GM12872 (cell line): ENCODE measurements at regions not wholly inside any gene's neighbourhood (a gene's known extent, or its start where the extent isn't known, plus 50 kb on each side); places are given as distances from the start of the nearest gene placed in this dataset.

Source experiments
- TF ChIP-seq, protein P1 (sequence below): IDR thresholded peaks from 3 replicates; pipeline ENCODE4 v1.5.1; 2011; ENCODE audit warnings: low read depth, mild to moderate bottlenecking, low read length, moderate library complexity; ENCODE audit not compliant: insufficient read depth

DNA sequence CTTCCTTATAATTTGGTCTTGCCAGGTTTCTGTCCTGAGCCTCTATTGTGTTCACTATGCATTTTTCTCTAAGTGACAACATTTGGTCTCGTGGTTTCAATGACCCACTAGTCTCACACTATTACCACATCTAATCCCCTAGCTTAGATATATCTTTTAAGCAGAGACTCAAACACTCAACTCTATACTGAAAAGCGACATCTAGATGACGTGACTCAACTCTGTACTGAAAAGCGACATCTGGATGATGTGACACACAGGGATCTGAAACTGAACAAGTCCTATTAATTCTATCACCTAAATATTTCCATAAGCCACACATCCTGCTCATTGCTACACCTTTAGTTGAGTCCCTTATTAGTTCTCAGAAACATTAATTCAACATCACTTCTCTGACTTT lies 141.7 kb upstream of the MBNL1 start:
- TF ChIP-seq, protein P1, sequence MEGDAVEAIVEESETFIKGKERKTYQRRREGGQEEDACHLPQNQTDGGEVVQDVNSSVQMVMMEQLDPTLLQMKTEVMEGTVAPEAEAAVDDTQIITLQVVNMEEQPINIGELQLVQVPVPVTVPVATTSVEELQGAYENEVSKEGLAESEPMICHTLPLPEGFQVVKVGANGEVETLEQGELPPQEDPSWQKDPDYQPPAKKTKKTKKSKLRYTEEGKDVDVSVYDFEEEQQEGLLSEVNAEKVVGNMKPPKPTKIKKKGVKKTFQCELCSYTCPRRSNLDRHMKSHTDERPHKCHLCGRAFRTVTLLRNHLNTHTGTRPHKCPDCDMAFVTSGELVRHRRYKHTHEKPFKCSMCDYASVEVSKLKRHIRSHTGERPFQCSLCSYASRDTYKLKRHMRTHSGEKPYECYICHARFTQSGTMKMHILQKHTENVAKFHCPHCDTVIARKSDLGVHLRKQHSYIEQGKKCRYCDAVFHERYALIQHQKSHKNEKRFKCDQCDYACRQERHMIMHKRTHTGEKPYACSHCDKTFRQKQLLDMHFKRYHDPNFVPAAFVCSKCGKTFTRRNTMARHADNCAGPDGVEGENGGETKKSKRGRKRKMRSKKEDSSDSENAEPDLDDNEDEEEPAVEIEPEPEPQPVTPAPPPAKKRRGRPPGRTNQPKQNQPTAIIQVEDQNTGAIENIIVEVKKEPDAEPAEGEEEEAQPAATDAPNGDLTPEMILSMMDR, result no peak

DNA sequence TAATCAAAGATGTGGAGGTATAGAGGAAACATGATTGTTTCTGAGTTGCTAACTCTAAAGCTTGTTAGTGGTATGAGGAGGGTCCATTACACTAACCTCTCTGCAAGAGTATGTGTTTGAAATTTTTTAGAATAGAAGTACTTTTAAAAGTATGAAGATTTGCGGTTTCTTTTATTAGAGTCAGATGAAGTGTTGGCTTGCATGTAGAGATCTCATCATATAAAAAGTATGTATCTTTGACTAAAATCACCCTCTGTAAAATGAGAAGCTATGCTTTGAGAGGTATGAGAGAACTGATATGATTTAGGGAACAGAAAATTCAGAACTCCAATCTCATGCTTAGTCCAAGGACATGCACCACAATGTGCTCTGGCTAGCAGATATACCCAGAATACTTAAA lies 140.4 kb upstream of the MBNL1 start:
- TF ChIP-seq, protein P1, result no peak

DNA sequence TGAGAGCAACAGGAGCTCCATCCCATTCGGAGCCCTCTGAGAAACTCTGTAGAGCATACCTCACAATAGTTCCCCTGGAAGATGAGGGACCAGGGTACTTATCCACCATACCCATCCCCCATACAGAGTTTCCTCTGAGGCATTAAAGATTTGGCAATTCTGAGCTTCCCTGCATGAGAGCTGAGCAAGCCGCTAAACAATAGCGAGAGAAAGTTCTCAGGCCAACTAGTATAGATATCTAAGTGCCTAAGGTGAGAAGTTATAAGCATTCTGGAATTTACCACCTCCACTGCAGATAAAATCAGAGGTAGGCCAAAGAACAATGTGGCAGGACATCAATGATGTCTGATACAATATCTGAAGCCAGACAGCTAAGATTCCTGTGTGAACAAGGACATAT lies 129.1 kb upstream of the MBNL1 start:
- TF ChIP-seq, protein P1, result no peak

DNA sequence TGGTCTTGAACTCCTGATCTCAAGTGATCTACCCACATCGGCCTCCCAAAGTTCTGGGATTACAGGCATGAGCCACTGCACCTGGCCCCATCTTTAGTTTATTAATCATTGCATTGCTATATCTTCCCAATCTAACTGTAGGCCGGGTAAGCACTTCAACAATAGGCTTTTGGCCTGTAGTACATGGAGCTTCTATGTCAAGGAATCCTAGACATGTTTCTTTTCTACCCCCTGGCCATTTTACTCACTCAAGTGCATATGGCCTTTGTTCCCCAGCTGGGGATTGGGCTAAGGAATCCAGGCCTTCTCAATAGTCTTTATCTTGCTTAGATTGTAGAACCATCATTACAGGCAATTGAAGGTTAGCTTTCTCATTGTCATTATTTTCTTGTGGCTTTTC lies 122.3 kb upstream of the MBNL1 start:
- TF ChIP-seq, protein P1, result no peak

DNA sequence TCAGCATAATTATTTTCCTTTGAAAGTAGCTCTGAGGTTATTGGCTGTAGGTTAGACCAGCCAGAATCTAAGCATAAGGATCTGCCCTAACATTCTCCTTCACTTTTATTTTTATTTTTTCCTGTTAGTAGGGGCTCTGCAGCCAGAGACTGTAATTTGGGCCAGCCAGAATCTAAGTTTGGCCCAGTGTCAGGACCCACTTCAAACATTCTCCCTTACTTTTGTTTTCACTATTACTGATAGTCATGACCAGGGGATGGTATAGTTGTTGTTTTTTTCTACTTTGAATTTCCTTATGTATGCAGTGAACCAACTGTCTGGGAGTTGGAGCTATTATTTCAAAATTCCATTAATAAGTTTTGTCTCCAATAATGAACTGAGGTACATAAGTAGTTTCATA lies 121.0 kb upstream of the MBNL1 start:
- TF ChIP-seq, protein P1, result no peak

DNA sequence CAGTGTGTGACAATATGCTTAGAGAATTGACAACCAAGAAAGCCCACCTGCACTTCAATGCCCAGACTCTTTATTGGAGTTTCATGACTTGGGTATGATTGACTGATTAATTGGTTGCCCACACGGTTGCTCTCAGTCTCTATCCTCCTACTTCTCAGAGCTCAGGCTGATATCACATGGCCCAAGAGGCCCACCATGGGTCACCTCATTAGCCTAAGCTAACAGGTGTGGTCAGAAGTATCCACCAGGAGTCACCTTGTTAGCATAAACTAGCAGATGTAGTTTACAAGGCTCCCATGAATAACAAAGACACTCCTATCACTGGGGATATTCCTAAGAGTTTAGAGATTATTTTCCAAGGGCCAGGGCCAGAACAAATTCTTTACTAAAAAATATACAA lies 120.2 kb upstream of the MBNL1 start:
- TF ChIP-seq, protein P1, result no peak

DNA sequence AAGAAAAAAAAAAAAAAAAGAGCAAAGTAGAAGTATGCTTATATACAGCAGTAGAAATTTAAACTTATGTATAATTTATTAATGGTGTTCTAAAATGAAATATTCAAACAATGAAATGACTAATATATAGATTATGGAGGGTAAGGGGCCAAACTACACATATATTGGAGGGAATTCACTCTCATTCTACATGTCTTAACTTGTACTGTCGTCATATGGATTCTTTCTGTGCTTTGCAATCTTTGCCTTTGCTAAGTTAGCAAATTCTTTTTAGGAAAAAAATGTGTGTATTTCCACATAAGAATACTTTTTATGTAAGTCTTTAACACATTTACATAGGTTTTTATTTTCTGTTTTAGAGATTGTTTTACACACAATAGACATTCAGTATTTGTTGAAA lies 118.9 kb upstream of the MBNL1 start:
- TF ChIP-seq, protein P1, result no peak
